ENCODE measurements at regions not wholly inside any gene's neighbourhood (a gene's known extent, or its start where the extent isn't known, plus 50 kb on each side); places are given as distances from the start of the nearest gene placed in this dataset.

DNA sequence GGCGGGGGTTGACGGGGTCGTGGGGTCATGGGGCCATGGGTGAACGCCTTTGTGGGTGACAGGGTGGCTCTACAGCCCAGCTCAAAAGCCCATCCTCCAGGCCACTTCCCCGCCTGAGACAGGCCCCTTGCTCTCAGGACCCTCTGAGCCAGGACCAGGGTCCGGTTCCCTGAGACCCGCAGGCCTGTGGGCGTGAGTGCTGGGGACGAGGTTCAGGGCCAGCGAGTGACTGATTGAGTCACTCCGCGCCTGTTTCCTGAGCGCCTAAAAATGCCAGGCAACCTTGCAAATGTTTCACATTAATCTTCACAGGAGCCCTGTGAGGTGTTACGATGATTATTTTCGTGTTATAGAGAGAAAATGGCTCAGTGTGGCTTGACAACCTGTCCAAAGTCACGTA, 97.8 kb downstream of the ZNF674 start:
- no peaks in the 10 kb centered on the region for H3K9me3 ChIP-seq
- DNase-seq (ENCODE audit: extremely low spot score in 2 of 2), result no peak
- no peaks in the 10 kb centered on the region for H3K27me3 ChIP-seq
- TF ChIP-seq POLR2AphosphoS5 (IDR thresholded peaks at IDR 0.05; ENCODE audit: insufficient read depth in 1 of 2, low read depth in 1 of 2) (no peak), POLR2A (IDR thresholded peaks at IDR 0.05) (no peak)
- TF ChIP-seq, protein P1, sequence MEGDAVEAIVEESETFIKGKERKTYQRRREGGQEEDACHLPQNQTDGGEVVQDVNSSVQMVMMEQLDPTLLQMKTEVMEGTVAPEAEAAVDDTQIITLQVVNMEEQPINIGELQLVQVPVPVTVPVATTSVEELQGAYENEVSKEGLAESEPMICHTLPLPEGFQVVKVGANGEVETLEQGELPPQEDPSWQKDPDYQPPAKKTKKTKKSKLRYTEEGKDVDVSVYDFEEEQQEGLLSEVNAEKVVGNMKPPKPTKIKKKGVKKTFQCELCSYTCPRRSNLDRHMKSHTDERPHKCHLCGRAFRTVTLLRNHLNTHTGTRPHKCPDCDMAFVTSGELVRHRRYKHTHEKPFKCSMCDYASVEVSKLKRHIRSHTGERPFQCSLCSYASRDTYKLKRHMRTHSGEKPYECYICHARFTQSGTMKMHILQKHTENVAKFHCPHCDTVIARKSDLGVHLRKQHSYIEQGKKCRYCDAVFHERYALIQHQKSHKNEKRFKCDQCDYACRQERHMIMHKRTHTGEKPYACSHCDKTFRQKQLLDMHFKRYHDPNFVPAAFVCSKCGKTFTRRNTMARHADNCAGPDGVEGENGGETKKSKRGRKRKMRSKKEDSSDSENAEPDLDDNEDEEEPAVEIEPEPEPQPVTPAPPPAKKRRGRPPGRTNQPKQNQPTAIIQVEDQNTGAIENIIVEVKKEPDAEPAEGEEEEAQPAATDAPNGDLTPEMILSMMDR (IDR thresholded peaks at IDR 0.05), result no peak
- peak overlapping the region; percentile 51 to 56 for H3K4me3 ChIP-seq
- H3K4me1 ChIP-seq, result peaks cover 7% of the 10 kb centered on the region
- no peaks in the 10 kb centered on the region for H3K36me3 ChIP-seq
- peak overlapping the region; percentile 82 for H3K27ac ChIP-seq
- intact Hi-C loops (cut with DNase I), result no loop called here

DNA sequence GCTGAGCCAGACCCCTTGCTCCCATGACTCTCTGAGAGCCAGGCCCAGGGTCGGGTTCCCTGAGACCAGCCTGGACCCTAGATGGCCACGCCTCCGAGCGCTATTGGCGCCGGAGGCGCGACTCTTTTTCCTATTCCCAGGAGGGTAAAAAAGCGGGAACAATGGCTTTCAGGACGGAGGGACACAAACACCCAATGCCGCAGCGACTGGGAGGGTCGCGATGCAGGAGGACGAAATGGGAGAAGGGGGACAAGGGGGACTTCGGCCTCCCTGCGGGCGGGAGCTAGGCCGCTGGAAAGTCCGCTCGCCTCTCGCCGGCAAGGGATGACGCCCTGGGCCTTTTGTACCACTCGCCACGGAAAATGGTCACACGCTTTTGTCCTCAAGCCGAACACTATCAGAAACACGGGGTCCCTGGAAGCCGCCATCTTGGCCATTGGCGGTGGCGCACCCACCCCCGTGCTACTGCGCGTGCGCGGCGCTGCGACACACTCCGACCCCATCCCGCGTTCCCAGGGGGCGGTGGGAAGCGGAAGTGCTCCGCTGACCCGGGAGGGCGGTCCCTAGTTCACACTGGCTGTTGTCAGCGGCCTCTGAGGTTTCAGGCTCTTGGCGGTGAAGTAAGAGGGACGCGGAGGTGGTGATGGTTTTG, 98.4 kb downstream of the ZNF674 start:
- TF ChIP-seq, protein P1 (IDR thresholded peaks at IDR 0.05), result no peak
- TF ChIP-seq POLR2A (IDR thresholded peaks at IDR 0.05), result peak in 1 of 2 donors; percentile 31
- peak; percentile 21 to 81 for TF ChIP-seq POLR2AphosphoS5 (IDR thresholded peaks at IDR 0.05; ENCODE audit: insufficient read depth in 1 of 2, low read depth in 1 of 2)
- Histone ChIP-seq H3K4me1 (peaks cover 7% of the 10 kb centered on the region), H3K4me3 (peak overlapping the region; percentile 51 to 56), H3K27me3 (no peaks in the 10 kb centered on the region), H3K36me3 (no peaks in the 10 kb centered on the region), H3K27ac (peak overlapping the region; percentile 82), H3K9me3 (no peaks in the 10 kb centered on the region)
- DNase-seq (ENCODE audit: extremely low spot score in 2 of 2), result no peak
- intact Hi-C loops (cut with DNase I), result no loop called here

DNA sequence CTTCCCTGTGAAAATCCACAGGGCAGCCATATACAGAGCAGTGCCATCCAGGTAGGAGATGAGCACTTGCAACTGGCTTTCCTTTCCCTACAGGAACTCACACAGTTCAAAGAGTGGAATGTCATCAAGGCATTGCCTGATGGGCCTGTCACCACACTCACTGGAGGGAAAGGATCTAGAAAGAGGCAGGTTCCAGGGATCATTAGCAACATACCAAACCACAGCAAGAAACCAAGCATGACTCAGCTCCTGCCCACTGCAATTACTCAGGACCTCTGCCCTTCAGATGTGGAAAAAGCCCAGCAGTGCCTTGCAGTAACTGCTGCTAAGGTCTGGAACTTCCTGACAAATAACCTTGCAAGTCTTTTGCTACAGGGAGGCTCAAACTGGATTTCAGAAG, 101.2 kb downstream of the ZNF674 start:
- Histone ChIP-seq H3K27ac (no peak overlapping the region), H3K36me3 (no peaks in the 10 kb centered on the region), H3K9me3 (no peaks in the 10 kb centered on the region), H3K27me3 (no peaks in the 10 kb centered on the region), H3K4me3 (no peak overlapping the region), H3K4me1 (peaks cover 7% of the 10 kb centered on the region)
- no peak for DNase-seq (ENCODE audit: extremely low spot score in 2 of 2)
- intact Hi-C loops (cut with DNase I), result no loop called here
- TF ChIP-seq, protein P1 (IDR thresholded peaks at IDR 0.05), result no peak
- TF ChIP-seq POLR2AphosphoS5 (IDR thresholded peaks at IDR 0.05; ENCODE audit: insufficient read depth in 1 of 2, low read depth in 1 of 2) (no peak), POLR2A (IDR thresholded peaks at IDR 0.05) (no peak)

DNA sequence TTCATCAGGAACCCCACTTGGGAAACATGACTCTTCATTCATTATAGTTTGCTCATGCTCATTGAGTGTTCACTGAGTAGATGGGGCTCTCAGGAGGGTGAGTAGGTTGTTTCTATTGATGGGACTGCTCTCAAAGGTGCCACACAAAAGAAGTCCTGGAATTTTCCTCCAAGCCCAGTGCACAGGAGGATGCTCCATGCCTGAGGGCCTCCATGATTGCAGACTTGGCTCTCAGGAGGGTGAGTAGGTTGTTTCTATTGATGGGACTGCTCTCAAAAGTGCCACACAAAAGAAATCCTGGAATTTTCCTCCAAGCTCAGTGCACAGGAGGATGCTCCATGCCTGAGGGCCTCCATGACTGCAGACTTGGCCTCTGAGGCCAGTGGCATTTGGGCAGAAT, 108.5 kb downstream of the ZNF674 start:
- Histone ChIP-seq H3K9me3 (no peaks in the 10 kb centered on the region), H3K4me1 (no peaks in the 10 kb centered on the region), H3K4me3 (no peak overlapping the region), H3K36me3 (no peaks in the 10 kb centered on the region), H3K27me3 (no peaks in the 10 kb centered on the region), H3K27ac (no peak overlapping the region)
- intact Hi-C loops (cut with DNase I), result no loop called here
- TF ChIP-seq, protein P1 (IDR thresholded peaks at IDR 0.05), result no peak
- TF ChIP-seq POLR2A (IDR thresholded peaks at IDR 0.05) (no peak), POLR2AphosphoS5 (IDR thresholded peaks at IDR 0.05; ENCODE audit: insufficient read depth in 1 of 2, low read depth in 1 of 2) (no peak)
- DNase-seq (ENCODE audit: extremely low spot score in 2 of 2), result no peak

DNA sequence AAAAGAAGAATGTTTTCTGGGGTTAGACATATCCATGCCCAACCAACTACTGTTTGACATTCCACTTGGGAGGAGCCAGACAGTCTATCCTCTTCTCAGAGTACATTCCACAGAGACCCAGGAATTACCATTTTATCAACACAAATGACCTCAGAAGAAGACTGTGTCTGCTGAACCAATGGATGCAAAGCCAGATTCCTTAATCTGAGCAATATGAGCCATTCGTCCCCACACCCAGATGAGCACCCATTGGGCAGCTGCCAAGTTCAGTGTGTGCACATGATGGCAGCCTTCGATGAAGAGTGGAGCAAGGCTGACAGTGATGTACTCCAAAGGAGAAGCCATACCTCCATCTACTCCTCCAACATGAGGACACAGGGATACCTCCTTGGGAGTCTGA, 111.3 kb downstream of the ZNF674 start:
- Histone ChIP-seq H3K9me3 (no peaks in the 10 kb centered on the region), H3K27me3 (no peaks in the 10 kb centered on the region), H3K4me3 (no peak overlapping the region), H3K4me1 (no peaks in the 10 kb centered on the region), H3K27ac (no peak overlapping the region), H3K36me3 (no peaks in the 10 kb centered on the region)
- TF ChIP-seq, protein P1 (IDR thresholded peaks at IDR 0.05), result no peak
- no peak for TF ChIP-seq POLR2AphosphoS5 (IDR thresholded peaks at IDR 0.05; ENCODE audit: insufficient read depth in 1 of 2, low read depth in 1 of 2)
- TF ChIP-seq POLR2A (IDR thresholded peaks at IDR 0.05), result no peak
- DNase-seq (ENCODE audit: extremely low spot score in 2 of 2), result no peak
- intact Hi-C loops (cut with DNase I), result no loop called here
